Pancreas (tissue), 10 donors: ENCODE measurements at regions not wholly inside any gene's neighbourhood (a gene's known extent, or its start where the extent isn't known, plus 50 kb on each side); places are given as distances from the start of the nearest gene placed in this dataset.
A peak's percentile ranks its signal among the peaks of the same experiment; 100 is the strongest.

Source experiments
- ATAC-seq, 4 donors: fragments of 200-7000 bp; cut with Tn5 transposase; one replicate each; pipeline versions ENCODE4 v1.8.0 to v1.9.1; 2020; ENCODE audit warnings: mild to moderate bottlenecking in 4 of 4, moderate library complexity in 4 of 4
- DNase-seq, 6 donors: peaks; one replicate each; pipeline ENCODE4 v3.0.0-alpha.2; 2020
- FAIRE-seq: peaks from 2 replicates; lab custom pipeline; 2012; peaks lifted over from hg19 to GRCh38; lab: Jason Lieb, UNC
- H3K27ac ChIP-seq, 4 donors: fragments of 200-600 bp; sonication (generic); 1 replicate in 3 of 4; 2 replicates in 1 of 4; pipeline versions ENCODE4 v1.5.0 to v1.8.0; 2020
- H3K27me3 ChIP-seq, 4 donors: fragments of 200-600 bp; one replicate each; pipeline ENCODE4 v1.8.0; 2021
- H3K36me3 ChIP-seq, 3 donors: fragments of 200-600 bp; sonication (generic) in 1 of 3; one replicate each; pipeline versions ENCODE4 v1.5.0 to v1.8.0; 2020 to 2021
- H3K4me1 ChIP-seq, 3 donors: fragments of 200-600 bp; one replicate each; pipeline ENCODE4 v1.8.0; 2021
- H3K4me3 ChIP-seq, 4 donors: fragments of 200-600 bp; sonication (generic) in 2 of 4; one replicate each; pipeline versions ENCODE4 v1.5.0 to v1.8.0; 2020 to 2021
- H3K9me3 ChIP-seq, 4 donors: fragments of 200-600 bp; one replicate each; pipeline ENCODE4 v1.8.0; 2021
- WGBS, 2 donors: extraction: QIAGEN DNeasy Blood & Tissue Kit; methylation state at CpG; one replicate each; pipeline ENCODE4 v1.1.7; 2013; 5-methylcytosine and 5-hydroxymethylcytosine counted together
- intact Hi-C, 3 donors: fragments of 100-400 bp; cut with DNase I; formaldehyde crosslinking; loops; one replicate each; pipeline versions ENCODE4 v1.11.1 to v1.14.2; 2022
- TF ChIP-seq, protein P1 (sequence below), 4 donors: fragments of 200-600 bp; sonication (generic) in 3 of 4; IDR thresholded peaks; one replicate each; pipeline versions ENCODE4 v1.5.0 to v1.8.0; 2021; ENCODE audit warnings: antibody characterized with exemption in 4 of 4
- donor health status: healthy with polysubstance abuse.
- donor health status: DM: no; HTN: no; CAD: no; lungs with moderate emphysema.
- donor health status: DM: no; HTN: no; CAD: no.
- donor health status: control.
- donor health status: control.
- donor health status: Bipolar disorder and iron deficiency.
- donor health status: DM: yes; HTN: yes; CAD: no.
- donor health status: DM: no; HTN: no; CAD: no.
- donor health status: DM: no; HTN: no; CAD: no.
- donor health status: DM: yes; HTN: yes; CAD: no.

DNA sequence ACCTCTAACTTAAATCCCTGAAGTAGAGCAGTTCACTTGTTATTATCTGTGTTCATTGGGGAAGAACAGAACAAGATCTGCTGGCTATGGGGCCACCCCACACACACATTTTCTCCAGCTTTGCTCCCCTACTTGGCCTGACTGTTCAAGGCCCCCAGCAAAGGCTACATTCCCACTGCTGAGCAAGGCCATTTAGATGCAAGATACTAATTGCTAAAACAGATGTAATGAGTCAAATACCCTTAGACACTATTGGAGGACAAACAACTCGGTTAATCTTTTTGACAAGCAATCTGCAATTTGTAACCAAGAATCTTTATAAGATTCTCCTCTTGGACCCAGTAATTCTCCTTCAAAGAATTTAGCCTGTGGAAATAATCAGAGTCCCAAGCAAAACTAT, 67.7 kb downstream of the NAV1 start:
- no peak for FAIRE-seq
- no peak overlapping the region for H3K27ac ChIP-seq
- intact Hi-C loops = no loop called here
- H3K36me3 ChIP-seq = no peaks in the 10 kb centered on the region
- H3K27me3 ChIP-seq = no peaks in the 10 kb centered on the region
- WGBS, 2 donors = 84 to 88% methylated on average over 1 of the region's 1 CpG
- H3K4me3 ChIP-seq = no peak overlapping the region
- ATAC-seq = no peak
- H3K4me1 ChIP-seq = peaks cover 0 to 5% (median 0%) of the 10 kb centered on the region in 3 donors
- no peaks in the 10 kb centered on the region for H3K9me3 ChIP-seq
- TF ChIP-seq, protein P1, sequence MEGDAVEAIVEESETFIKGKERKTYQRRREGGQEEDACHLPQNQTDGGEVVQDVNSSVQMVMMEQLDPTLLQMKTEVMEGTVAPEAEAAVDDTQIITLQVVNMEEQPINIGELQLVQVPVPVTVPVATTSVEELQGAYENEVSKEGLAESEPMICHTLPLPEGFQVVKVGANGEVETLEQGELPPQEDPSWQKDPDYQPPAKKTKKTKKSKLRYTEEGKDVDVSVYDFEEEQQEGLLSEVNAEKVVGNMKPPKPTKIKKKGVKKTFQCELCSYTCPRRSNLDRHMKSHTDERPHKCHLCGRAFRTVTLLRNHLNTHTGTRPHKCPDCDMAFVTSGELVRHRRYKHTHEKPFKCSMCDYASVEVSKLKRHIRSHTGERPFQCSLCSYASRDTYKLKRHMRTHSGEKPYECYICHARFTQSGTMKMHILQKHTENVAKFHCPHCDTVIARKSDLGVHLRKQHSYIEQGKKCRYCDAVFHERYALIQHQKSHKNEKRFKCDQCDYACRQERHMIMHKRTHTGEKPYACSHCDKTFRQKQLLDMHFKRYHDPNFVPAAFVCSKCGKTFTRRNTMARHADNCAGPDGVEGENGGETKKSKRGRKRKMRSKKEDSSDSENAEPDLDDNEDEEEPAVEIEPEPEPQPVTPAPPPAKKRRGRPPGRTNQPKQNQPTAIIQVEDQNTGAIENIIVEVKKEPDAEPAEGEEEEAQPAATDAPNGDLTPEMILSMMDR (IDR thresholded peaks at IDR 0.05) = no peak
- DNase-seq = no peak

DNA sequence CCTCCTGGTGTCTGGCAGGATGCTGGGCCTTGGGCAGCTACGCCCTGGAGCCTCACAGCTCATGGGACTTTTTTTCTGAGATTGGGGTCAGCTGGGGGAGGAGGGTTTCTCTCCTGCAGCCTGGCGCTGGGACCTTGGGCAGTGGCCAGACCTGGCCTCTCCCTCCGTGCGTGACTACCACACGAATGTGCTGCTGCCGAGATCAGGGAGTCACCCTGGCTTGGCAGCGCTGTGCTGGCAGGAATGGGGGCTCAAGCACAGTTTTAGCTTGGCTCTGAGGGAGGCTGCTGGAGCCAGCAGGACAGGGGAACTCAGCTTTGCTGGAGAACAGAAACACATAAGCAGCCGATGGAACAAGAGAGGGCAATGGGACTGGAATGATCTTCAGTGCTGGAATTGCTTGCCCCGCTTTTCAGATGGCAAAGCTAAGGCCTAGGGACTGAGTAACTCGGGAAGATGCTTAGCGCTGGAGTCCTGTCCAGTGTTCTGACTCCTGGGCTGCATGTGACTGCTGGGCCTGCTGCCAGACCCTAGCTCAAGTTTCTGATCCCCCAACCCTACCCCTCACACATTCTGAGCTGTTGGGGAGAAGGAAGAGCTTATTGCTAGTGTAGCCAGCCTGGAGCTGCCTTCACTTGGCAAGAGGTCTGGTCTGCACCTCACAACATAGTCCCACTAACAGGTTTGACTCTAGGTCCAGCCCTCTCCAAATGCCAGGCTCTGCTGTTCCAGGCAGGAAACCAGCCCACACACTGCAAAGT, 69.9 kb downstream of the NAV1 start:
- no peak for FAIRE-seq
- Histone ChIP-seq H3K9me3 (no peaks in the 10 kb centered on the region), H3K4me1 (no peaks in the 10 kb centered on the region), H3K27me3 (no peaks in the 10 kb centered on the region), H3K4me3 (no peak overlapping the region), H3K36me3 (no peaks in the 10 kb centered on the region), H3K27ac (no peak overlapping the region)
- 71 to 76% methylated on average over 11 of the region's 11 CpGs for WGBS, 2 donors
- ATAC-seq = peak in 1 of 4 donors; percentile 28
- no peak for DNase-seq
- intact Hi-C loops = no loop called here
- TF ChIP-seq, protein P1 (IDR thresholded peaks at IDR 0.05) = no peak

DNA sequence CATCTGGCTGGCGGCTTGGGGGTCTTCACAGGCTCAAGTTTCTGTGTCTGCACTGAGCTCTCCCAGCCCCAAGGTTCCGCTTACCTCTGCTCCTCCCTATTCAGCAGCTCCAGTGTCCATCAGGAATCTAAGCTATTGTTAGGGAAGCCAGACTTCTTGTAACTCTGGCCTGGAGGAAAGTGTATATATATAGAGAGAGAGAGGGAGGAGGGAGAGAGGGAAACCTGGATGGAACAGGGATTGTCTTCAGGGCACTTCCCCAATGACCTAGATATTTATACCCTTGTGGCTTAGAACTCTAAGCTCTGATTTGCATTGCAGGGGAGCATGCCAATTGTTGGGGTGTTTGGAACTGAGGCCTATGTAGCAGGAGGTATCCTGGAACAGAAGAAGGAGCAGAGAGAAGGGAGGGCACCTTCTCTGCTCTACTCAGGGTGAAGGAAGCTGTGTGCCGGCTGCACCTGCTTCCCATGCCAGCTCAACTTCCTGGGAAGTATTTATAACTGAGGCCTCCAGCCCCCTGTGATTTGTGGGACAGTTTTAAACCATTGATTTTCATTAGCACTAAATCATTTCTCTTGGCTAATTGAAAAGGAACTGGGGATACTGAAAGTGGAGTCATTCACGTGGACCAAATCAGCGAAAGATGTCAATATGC, 70.9 kb downstream of the NAV1 start:
- FAIRE-seq = no peak
- intact Hi-C loops = no loop called here
- ATAC-seq = no peak

DNA sequence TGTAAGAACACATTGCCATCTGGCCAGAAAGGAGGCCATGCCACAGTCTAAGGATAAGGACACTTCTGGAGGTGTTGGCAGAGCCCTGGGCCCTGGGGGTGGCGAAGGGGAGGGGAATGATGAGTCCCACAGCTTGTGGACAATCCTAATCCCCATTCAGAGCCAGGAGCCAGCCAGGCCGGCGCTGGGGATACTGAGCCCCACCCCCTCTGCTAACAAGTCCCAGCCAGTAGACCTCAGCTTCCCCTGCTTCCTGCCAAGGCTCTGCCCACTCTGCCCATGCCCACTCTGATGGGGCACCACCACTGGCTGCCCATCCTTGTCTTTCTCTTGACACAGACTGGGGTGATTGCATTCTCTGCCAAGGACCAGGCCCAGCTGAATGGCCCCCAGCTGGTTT, 71.9 kb downstream of the NAV1 start:
- Histone ChIP-seq H3K4me1 (no peaks in the 10 kb centered on the region), H3K9me3 (no peaks in the 10 kb centered on the region), H3K27me3 (no peaks in the 10 kb centered on the region), H3K36me3 (no peaks in the 10 kb centered on the region), H3K27ac (no peak overlapping the region), H3K4me3 (no peak overlapping the region)
- FAIRE-seq (no peak), DNase-seq (no peak), ATAC-seq (no peak)
- intact Hi-C loops = no loop called here
- TF ChIP-seq, protein P1 (IDR thresholded peaks at IDR 0.05) = no peak
- 69 to 78% methylated on average over 3 of the region's 3 CpGs for WGBS, 2 donors

More for the DNA sequence above, 70.9 kb downstream of the NAV1 start:
- Histone ChIP-seq H3K27me3 (no peaks in the 10 kb centered on the region), H3K27ac (no peak overlapping the region), H3K4me3 (no peak overlapping the region), H3K4me1 (no peaks in the 10 kb centered on the region), H3K36me3 (no peaks in the 10 kb centered on the region), H3K9me3 (no peaks in the 10 kb centered on the region)
- 90 to 97% methylated on average over 5 of the region's 5 CpGs for WGBS, 2 donors
- TF ChIP-seq, protein P1 (IDR thresholded peaks at IDR 0.05) = no peak
- DNase-seq = no peak

DNA sequence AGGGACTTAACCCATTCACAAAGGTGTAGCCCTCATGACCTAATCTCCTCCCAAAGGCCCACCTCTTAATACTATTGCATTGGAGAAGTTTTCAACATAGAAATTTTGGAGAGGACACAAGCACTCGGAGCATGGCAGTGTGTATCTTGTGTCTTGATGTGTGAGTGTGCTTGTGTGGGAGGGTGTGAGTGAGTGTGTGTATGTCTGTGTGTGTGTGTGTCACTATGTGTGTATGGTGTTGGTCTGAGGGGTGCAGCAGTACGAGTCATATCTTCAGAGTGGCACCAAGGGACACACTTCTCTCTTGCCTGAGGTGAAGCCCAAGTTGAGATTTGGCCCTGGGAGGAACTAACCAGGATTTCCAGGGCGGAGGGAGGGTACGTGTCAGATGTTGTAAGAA, 73.7 kb downstream of the NAV1 start:
- no peaks in the 10 kb centered on the region for H3K27me3 ChIP-seq
- FAIRE-seq (no peak), ATAC-seq (no peak), DNase-seq (no peak)
- TF ChIP-seq, protein P1 (IDR thresholded peaks at IDR 0.05) = no peak
- intact Hi-C loops = no loop called here
- H3K27ac ChIP-seq = no peak overlapping the region
- H3K4me3 ChIP-seq = no peak overlapping the region
- H3K4me1 ChIP-seq = no peaks in the 10 kb centered on the region
- WGBS, 2 donors = 85 to 91% methylated on average over 4 of the region's 4 CpGs
- no peaks in the 10 kb centered on the region for H3K36me3 ChIP-seq
- no peaks in the 10 kb centered on the region for H3K9me3 ChIP-seq
